ENCODE measurements at regions not wholly inside any gene's neighbourhood (a gene's known extent, or its start where the extent isn't known, plus 50 kb on each side); places are given as distances from the start of the nearest gene placed in this dataset.

DNA sequence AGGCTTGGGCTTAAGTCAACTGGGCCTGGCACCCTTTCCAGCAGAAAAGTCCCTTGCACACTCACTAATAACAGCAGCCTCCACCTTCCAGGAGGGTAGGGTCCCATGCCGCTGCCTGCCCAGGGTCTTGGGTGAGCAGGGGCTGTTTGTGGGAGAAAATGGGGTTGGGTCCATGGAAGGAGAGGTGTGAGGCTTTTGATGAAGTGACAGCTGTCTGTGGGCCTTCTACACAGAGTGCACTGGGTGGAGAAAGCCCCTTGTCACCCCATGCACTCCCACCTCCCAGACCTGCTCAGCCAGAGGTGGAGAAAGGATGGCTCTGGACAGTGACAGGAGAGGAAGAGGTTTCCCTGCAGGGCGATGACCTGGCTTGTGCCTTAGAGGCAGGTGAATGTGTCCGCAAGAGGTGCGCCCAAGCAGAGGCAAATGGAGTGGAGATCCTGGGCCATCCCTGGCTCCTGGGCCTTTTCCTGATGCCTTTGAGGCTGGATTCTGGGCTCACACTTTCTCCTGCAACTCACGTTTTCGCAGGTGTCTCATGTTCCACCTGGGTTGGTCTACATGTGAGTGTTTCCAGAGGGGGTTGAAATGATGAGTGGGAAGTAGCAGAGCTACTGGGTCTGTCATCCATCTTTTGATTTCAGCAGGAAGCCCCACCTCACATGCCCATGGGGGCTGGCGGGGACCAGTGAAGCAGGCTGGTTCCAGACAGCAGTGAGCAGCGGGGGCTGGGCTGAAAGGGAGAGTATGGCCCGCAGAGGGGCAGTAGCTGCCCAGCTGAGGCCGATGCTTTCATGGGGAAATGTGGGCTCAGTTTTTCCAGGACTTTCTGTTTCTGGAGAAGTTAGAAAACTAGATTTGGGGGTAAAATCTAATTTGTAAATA, 85.2 kb upstream of the PRR23E start:
- TF ChIP-seq, protein P1, sequence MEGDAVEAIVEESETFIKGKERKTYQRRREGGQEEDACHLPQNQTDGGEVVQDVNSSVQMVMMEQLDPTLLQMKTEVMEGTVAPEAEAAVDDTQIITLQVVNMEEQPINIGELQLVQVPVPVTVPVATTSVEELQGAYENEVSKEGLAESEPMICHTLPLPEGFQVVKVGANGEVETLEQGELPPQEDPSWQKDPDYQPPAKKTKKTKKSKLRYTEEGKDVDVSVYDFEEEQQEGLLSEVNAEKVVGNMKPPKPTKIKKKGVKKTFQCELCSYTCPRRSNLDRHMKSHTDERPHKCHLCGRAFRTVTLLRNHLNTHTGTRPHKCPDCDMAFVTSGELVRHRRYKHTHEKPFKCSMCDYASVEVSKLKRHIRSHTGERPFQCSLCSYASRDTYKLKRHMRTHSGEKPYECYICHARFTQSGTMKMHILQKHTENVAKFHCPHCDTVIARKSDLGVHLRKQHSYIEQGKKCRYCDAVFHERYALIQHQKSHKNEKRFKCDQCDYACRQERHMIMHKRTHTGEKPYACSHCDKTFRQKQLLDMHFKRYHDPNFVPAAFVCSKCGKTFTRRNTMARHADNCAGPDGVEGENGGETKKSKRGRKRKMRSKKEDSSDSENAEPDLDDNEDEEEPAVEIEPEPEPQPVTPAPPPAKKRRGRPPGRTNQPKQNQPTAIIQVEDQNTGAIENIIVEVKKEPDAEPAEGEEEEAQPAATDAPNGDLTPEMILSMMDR (IDR thresholded peaks at IDR 0.05; ENCODE audit: borderline replicate concordance, extremely low read depth, insufficient read depth) = no peak
- intact Hi-C loops (cut with DNase I) = no loop called here
- peak in 1 of 5 donors; percentile 16 for DNase-seq

GRCh38 chr3:127108796-127109195, 84.1 kb upstream of the PRR23E start:
- Histone ChIP-seq H3K4me1 (ENCODE audit: control insufficient read depth in 2 of 3, insufficient read depth in 2 of 3, low read depth in 1 of 3, low read length in 3 of 3) (no peaks in the 10 kb centered on the region), H3K27me3 (ENCODE audit: control insufficient read depth, insufficient read depth, low read length) (no peaks in the 10 kb centered on the region), H3K9me3 (ENCODE audit: control insufficient read depth in 2 of 3, insufficient read depth in 1 of 3, low read length in 3 of 3) (peaks cover 0 to 17% (median 9%) of the 10 kb centered on the region in 3 donors), H3K9ac (ENCODE audit: low read length in 3 of 3) (no peak overlapping the region), H3K36me3 (ENCODE audit: control insufficient read depth in 2 of 3, insufficient read depth in 3 of 3, low read length in 3 of 3) (no peaks in the 10 kb centered on the region), H3K4me3 (ENCODE audit: low read length in 3 of 3) (no peak overlapping the region), H3K27ac (ENCODE audit: low read depth in 2 of 2, low read length in 2 of 2) (no peak overlapping the region)
- intact Hi-C loops (cut with DNase I) = no loop called here
- TF ChIP-seq, protein P1 (IDR thresholded peaks at IDR 0.05; ENCODE audit: borderline replicate concordance, extremely low read depth, insufficient read depth) = no peak
- DNase-seq = peak in 1 of 5 donors; percentile 24
- FAIRE-seq = no peak

More for the DNA sequence above, 85.2 kb upstream of the PRR23E start:
- Histone ChIP-seq H3K4me3 (ENCODE audit: low read length in 3 of 3) (no peak overlapping the region), H3K9ac (ENCODE audit: low read length in 3 of 3) (no peak overlapping the region), H3K36me3 (ENCODE audit: control insufficient read depth in 2 of 3, insufficient read depth in 3 of 3, low read length in 3 of 3) (no peaks in the 10 kb centered on the region), H3K4me1 (ENCODE audit: control insufficient read depth in 2 of 3, insufficient read depth in 2 of 3, low read depth in 1 of 3, low read length in 3 of 3) (no peaks in the 10 kb centered on the region), H3K9me3 (ENCODE audit: control insufficient read depth in 2 of 3, insufficient read depth in 1 of 3, low read length in 3 of 3) (peaks cover 0 to 12% (median 6%) of the 10 kb centered on the region in 3 donors), H3K27me3 (ENCODE audit: control insufficient read depth, insufficient read depth, low read length) (no peaks in the 10 kb centered on the region), H3K27ac (ENCODE audit: low read depth in 2 of 2, low read length in 2 of 2) (no peak overlapping the region)
- FAIRE-seq = no peak

- FAIRE-seq = no peak
- H3K36me3 ChIP-seq (ENCODE audit: control insufficient read depth in 2 of 3, insufficient read depth in 3 of 3, low read length in 3 of 3) = no peaks in the 10 kb centered on the region
- H3K9me3 ChIP-seq (ENCODE audit: control insufficient read depth in 2 of 3, insufficient read depth in 1 of 3, low read length in 3 of 3) = peaks cover 0 to 17% (median 9%) of the 10 kb centered on the region in 3 donors
- H3K9ac ChIP-seq (ENCODE audit: low read length in 3 of 3) = no peak overlapping the region
- intact Hi-C loops (cut with DNase I) = no loop called here
- no peaks in the 10 kb centered on the region for H3K27me3 ChIP-seq (ENCODE audit: control insufficient read depth, insufficient read depth, low read length)
- no peak overlapping the region for H3K4me3 ChIP-seq (ENCODE audit: low read length in 3 of 3)
- H3K27ac ChIP-seq (ENCODE audit: low read depth in 2 of 2, low read length in 2 of 2) = no peak overlapping the region
- no peak for DNase-seq
- H3K4me1 ChIP-seq (ENCODE audit: control insufficient read depth in 2 of 3, insufficient read depth in 2 of 3, low read depth in 1 of 3, low read length in 3 of 3) = no peaks in the 10 kb centered on the region
- TF ChIP-seq, protein P1 (IDR thresholded peaks at IDR 0.05; ENCODE audit: borderline replicate concordance, extremely low read depth, insufficient read depth) = no peak
These were observed 81.8 kb upstream of the PRR23E start for GRCh38 chr3:127110982-127111693.

Measured in kidney (tissue), 13 donors.